ENCODE measurements at regions not wholly inside any gene's neighbourhood (a gene's known extent, or its start where the extent isn't known, plus 50 kb on each side); places are given as distances from the start of the nearest gene placed in this dataset.

DNA sequence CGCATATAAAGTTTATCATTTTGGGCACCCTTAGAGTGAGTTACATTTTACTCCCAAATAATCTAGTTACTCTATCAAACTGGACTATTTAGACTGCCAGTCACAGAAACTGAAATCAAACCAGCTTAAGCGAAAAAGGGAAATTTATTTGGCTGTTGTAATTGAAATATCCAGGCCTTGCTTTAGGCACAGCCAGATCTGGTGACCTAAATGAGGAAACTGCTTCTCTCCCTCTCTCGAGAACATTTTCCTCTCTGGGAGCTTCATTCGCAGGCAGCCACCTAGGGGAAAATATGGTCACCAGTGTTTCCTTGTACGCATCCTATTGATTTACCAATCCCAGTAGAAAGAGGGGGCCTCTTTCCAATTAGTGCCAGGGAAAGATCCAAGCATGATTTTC, 175.3 kb upstream of the MITF start:
- no peak overlapping the region for H3K4me2 ChIP-seq (ENCODE audit: insufficient read depth, low read length)
- H3K4me3 ChIP-seq (replicated peaks in 1 of 3; ENCODE audit: insufficient read depth in 1 of 3, low read depth in 1 of 3, low read length in 3 of 3) = no peak overlapping the region
- no peak overlapping the region for H2AFZ ChIP-seq (ENCODE audit: low read depth, low read length)
- FAIRE-seq = no peak
- H3K27ac ChIP-seq (ENCODE audit: insufficient read depth, low read depth, low read length) = no peak overlapping the region
- no peaks in the 10 kb centered on the region for H4K20me1 ChIP-seq (replicated peaks; ENCODE audit: control insufficient read depth, extremely low read depth, insufficient read depth, low read length)
- intact Hi-C loops (cut with micrococcal nuclease) (no loop called here), dilution Hi-C loops (cut with MboI; ENCODE audit: extremely low pct_ligation_motif_present, low sequenced_read_pairs) (no loop called here)
- no peaks in the 10 kb centered on the region for H3K9me1 ChIP-seq (replicated peaks; ENCODE audit: control insufficient read depth, extremely low read depth, insufficient read depth, low read length)
- no peak for DNase-seq (ENCODE audit: low read depth, low spot score)
- POLR2A ChIA-PET = no interaction called here
- no peaks in the 10 kb centered on the region for H3K4me1 ChIP-seq (ENCODE audit: control insufficient read depth, extremely low read depth, insufficient read depth, low read length)
- no peaks in the 10 kb centered on the region for H3K79me2 ChIP-seq (ENCODE audit: control insufficient read depth, insufficient read depth, low read length)
- TF ChIP-seq MYC (IDR thresholded peaks at IDR 0.05; ENCODE audit: low read depth, low read length) = no peak
- no peak for TF ChIP-seq EZH2 (IDR thresholded peaks at IDR 0.05; ENCODE audit: borderline replicate concordance, low read depth, low read length, severe bottlenecking)
- no peak for TF ChIP-seq GATA2 (IDR thresholded peaks at IDR 0.05; ENCODE audit: insufficient read depth, insufficient read length, low read depth, low read length)
- TF ChIP-seq, protein P1, sequence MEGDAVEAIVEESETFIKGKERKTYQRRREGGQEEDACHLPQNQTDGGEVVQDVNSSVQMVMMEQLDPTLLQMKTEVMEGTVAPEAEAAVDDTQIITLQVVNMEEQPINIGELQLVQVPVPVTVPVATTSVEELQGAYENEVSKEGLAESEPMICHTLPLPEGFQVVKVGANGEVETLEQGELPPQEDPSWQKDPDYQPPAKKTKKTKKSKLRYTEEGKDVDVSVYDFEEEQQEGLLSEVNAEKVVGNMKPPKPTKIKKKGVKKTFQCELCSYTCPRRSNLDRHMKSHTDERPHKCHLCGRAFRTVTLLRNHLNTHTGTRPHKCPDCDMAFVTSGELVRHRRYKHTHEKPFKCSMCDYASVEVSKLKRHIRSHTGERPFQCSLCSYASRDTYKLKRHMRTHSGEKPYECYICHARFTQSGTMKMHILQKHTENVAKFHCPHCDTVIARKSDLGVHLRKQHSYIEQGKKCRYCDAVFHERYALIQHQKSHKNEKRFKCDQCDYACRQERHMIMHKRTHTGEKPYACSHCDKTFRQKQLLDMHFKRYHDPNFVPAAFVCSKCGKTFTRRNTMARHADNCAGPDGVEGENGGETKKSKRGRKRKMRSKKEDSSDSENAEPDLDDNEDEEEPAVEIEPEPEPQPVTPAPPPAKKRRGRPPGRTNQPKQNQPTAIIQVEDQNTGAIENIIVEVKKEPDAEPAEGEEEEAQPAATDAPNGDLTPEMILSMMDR (IDR thresholded peaks at IDR 0.05; ENCODE audit: extremely low read depth in 1 of 2, insufficient read depth in 1 of 2, low read depth in 1 of 2, low read length in 2 of 2) = no peak
- TF ChIP-seq JUN (IDR thresholded peaks at IDR 0.05; ENCODE audit: borderline replicate concordance, insufficient read depth, insufficient read length, low read depth) = no peak
- no peak for TF ChIP-seq POLR2AphosphoS5 (IDR thresholded peaks at IDR 0.05; ENCODE audit: insufficient read depth, low read depth, low read length)
- no peak for TF ChIP-seq POLR2A (IDR thresholded peaks at IDR 0.05; ENCODE audit: low read depth, low read length)
- no peak for TF ChIP-seq FOS (IDR thresholded peaks at IDR 0.05; ENCODE audit: borderline replicate concordance, insufficient read depth, low read length)
- TF ChIP-seq, protein P2, sequence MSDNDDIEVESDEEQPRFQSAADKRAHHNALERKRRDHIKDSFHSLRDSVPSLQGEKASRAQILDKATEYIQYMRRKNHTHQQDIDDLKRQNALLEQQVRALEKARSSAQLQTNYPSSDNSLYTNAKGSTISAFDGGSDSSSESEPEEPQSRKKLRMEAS (IDR thresholded peaks at IDR 0.05; ENCODE audit: insufficient read depth, insufficient read length) = no peak
- no TSS peak for BruUV-seq (replicated peaks)
- no peaks in the 10 kb centered on the region for H3K9me3 ChIP-seq (replicated peaks; ENCODE audit: control insufficient read depth, insufficient read depth, low read length)
- H3K9ac ChIP-seq (replicated peaks; ENCODE audit: extremely low read depth, insufficient read depth, low read length) = no peak overlapping the region
- CTCF ChIA-PET = no interaction called here
- no peaks in the 10 kb centered on the region for H3K36me3 ChIP-seq (ENCODE audit: control insufficient read depth in 2 of 2, extremely low read depth in 1 of 2, insufficient read depth in 2 of 2, low read length in 2 of 2)
- H3K27me3 ChIP-seq (ENCODE audit: control insufficient read depth in 2 of 2, insufficient read depth in 2 of 2, low read length in 2 of 2) = peaks cover 5 to 27% of the 10 kb centered on the region in 2 experiments

Measured in endothelial cell of umbilical vein (primary cell).